Neuronal stem cell (in vitro differentiated cells): ENCODE measurements at regions not wholly inside any gene's neighbourhood (a gene's known extent, or its start where the extent isn't known, plus 50 kb on each side); places are given as distances from the start of the nearest gene placed in this dataset.

Experiments
- DNase-seq: peaks from one replicate; pipeline ENCODE4 v3.0.0-alpha.2; 2013; ENCODE audit warnings: low spot score
- H2AFZ ChIP-seq: one replicate; pipeline ENCODE4 v1.6.1; 2013; ENCODE audit warnings: mild to moderate bottlenecking, low read length, inconsistent platforms
- H2AK5ac ChIP-seq: 2 replicates; pipeline ENCODE4 v1.6.1; 2013; ENCODE audit warnings: low read depth, mild to moderate bottlenecking, inconsistent platforms, low read length, moderate library complexity, mixed read lengths
- H2BK120ac ChIP-seq: 2 replicates; pipeline ENCODE4 v1.6.1; 2013; ENCODE audit warnings: low read depth, mild to moderate bottlenecking, inconsistent platforms, low read length, moderate library complexity, mixed read lengths
- H2BK12ac ChIP-seq: one replicate; pipeline ENCODE4 v1.6.1; 2013; ENCODE audit warnings: low read length, inconsistent platforms
- H2BK15ac ChIP-seq: 2 replicates; pipeline ENCODE4 v1.6.1; 2013; ENCODE audit warnings: mild to moderate bottlenecking, low read length, inconsistent platforms, mixed read lengths
- H2BK5ac ChIP-seq: one replicate; pipeline ENCODE4 v1.6.1; 2013; ENCODE audit warnings: inconsistent platforms, mild to moderate bottlenecking, low read length, moderate library complexity
- H3K14ac ChIP-seq: one replicate; pipeline ENCODE4 v1.6.1; 2013; ENCODE audit warnings: low read length, inconsistent platforms
- H3K18ac ChIP-seq: 2 replicates; pipeline ENCODE4 v1.6.1; 2013; ENCODE audit warnings: low read length, inconsistent platforms
- H3K23ac ChIP-seq: 2 replicates; pipeline ENCODE4 v1.6.1; 2013; ENCODE audit warnings: low read depth, mild to moderate bottlenecking, mixed read lengths, low read length, inconsistent platforms; ENCODE audit not compliant: poor library complexity
- H3K27ac ChIP-seq: replicated peaks from 3 replicates; pipeline ENCODE4 v1.5.1; 2013; ENCODE audit warnings: low read length, inconsistent platforms
- H3K27me3 ChIP-seq, 3 experiments: 2 replicates each; pipeline ENCODE4 v1.6.1; 2013; ENCODE audit warnings: low read length in 3 of 3, mild to moderate bottlenecking in 2 of 3, inconsistent platforms in 1 of 3, low read depth in 1 of 3, mixed read lengths in 1 of 3, moderate library complexity in 1 of 3; ENCODE audit not compliant: control insufficient read depth in 3 of 3, insufficient read depth in 3 of 3
- H3K36me3 ChIP-seq, 2 donors: replicated peaks in 1 of 2; 2 replicates each; pipeline ENCODE4 v1.6.1; 2013; ENCODE audit warnings: low read length in 2 of 2; ENCODE audit not compliant: control insufficient read depth in 2 of 2, insufficient read depth in 2 of 2
- H3K4ac ChIP-seq: 2 replicates; pipeline ENCODE4 v1.6.1; 2013; ENCODE audit warnings: inconsistent platforms, mild to moderate bottlenecking, low read length, moderate library complexity
- H3K4me1 ChIP-seq, 2 donors: 1 replicate in 1 of 2; 2 replicates in 1 of 2; pipeline ENCODE4 v1.6.1; 2013; ENCODE audit warnings: low read length in 2 of 2, low read depth in 1 of 2; ENCODE audit not compliant: control insufficient read depth in 2 of 2, insufficient read depth in 1 of 2
- H3K4me2 ChIP-seq: one replicate; pipeline ENCODE4 v1.6.1; 2013; ENCODE audit warnings: mild to moderate bottlenecking, low read length, inconsistent platforms; ENCODE audit not compliant: insufficient read depth, poor library complexity, severe bottlenecking
- H3K4me3 ChIP-seq, 2 donors: 2 replicates each; pipeline ENCODE4 v1.5.1; 2013; ENCODE audit warnings: low read length in 2 of 2, mild to moderate bottlenecking in 2 of 2, inconsistent platforms in 1 of 2, moderate library complexity in 1 of 2
- H3K79me1 ChIP-seq: one replicate; pipeline ENCODE4 v1.6.1; 2013; ENCODE audit warnings: low read depth, mild to moderate bottlenecking, inconsistent platforms, low read length, moderate library complexity
- H3K9ac ChIP-seq: one replicate; pipeline ENCODE4 v1.6.1; 2013; ENCODE audit warnings: mild to moderate bottlenecking, low read depth, low read length, inconsistent platforms; ENCODE audit not compliant: poor library complexity
- H3K9me3 ChIP-seq, 2 donors: replicated peaks in 1 of 2; 2 replicates each; pipeline versions ENCODE3 to v1.6.1; 2013; ENCODE audit warnings: low read length in 2 of 2, mild to moderate bottlenecking in 2 of 2, inconsistent platforms in 1 of 2, low read depth in 1 of 2, mixed read lengths in 1 of 2, moderate library complexity in 1 of 2; ENCODE audit not compliant: control insufficient read depth in 2 of 2, insufficient read depth in 1 of 2
- H4K8ac ChIP-seq: one replicate; pipeline ENCODE4 v1.6.1; 2013; ENCODE audit warnings: low read depth, mild to moderate bottlenecking, inconsistent platforms, low read length, moderate library complexity
- H4K91ac ChIP-seq: one replicate; pipeline ENCODE4 v1.6.1; 2013; ENCODE audit warnings: low read length, low read depth, mild to moderate bottlenecking, inconsistent platforms; ENCODE audit not compliant: poor library complexity
- WGBS, 2 donors: extraction: QIAGEN DNeasy Blood & Tissue Kit; methylation state at CpG; one replicate each; pipeline ENCODE4 v1.1.7; 2013; ENCODE audit warnings: missing lambda C conversion rate in 2 of 2, mixed read lengths in 1 of 2; ENCODE audit not compliant: insufficient read length in 2 of 2, insufficient replicate concordance in 1 of 2; ENCODE audit errors: extremely low coverage in 2 of 2; 5-methylcytosine and 5-hydroxymethylcytosine counted together

DNA sequence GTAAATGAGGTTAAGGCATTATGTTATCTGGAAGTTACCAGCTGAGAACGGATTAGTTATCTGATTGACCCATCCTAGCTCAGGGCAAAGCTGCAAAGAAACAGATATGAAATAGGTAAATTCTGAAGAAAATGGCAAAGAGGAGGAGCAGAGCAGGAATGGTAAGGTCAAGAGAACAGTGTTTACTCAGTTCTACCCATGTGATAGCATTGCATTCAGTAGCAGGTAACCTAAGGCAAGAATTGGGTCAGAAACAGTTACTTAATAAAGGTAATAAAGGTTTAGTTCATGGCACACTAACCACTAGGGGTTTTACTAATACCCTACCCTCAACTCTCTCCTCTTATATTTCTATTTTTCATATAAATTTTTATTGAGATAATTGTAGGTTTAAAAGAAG, 224.8 kb downstream of the ASCL1 start:
- H3K79me1 ChIP-seq, result no peaks in the 10 kb centered on the region
- no peak overlapping the region for H4K91ac ChIP-seq
- H2BK5ac ChIP-seq, result no peak overlapping the region
- H3K18ac ChIP-seq, result no peak overlapping the region
- no peak overlapping the region for H3K27ac ChIP-seq
- no peak overlapping the region for H2AK5ac ChIP-seq
- H4K8ac ChIP-seq, result no peak overlapping the region
- H2BK120ac ChIP-seq, result no peak overlapping the region
- H3K36me3 ChIP-seq, result no peaks in the 10 kb centered on the region
- no peak overlapping the region for H2BK15ac ChIP-seq
- no peaks in the 10 kb centered on the region for H3K9me3 ChIP-seq
- no peaks in the 10 kb centered on the region for H3K27me3 ChIP-seq
- WGBS, 2 donors, result no CpG with 5 or more reads among the region's 1 CpG
- H3K14ac ChIP-seq, result no peak overlapping the region
- no peak overlapping the region for H3K23ac ChIP-seq
- H2BK12ac ChIP-seq, result no peak overlapping the region
- no peak for DNase-seq
- peaks cover 0 to 2% of the 10 kb centered on the region in 2 donors for H3K4me1 ChIP-seq
- H3K4ac ChIP-seq, result no peak overlapping the region
- H3K4me2 ChIP-seq, result no peak overlapping the region
- no peak overlapping the region for H3K9ac ChIP-seq
- H2AFZ ChIP-seq, result no peak overlapping the region
- H3K4me3 ChIP-seq, result no peak overlapping the region

DNA sequence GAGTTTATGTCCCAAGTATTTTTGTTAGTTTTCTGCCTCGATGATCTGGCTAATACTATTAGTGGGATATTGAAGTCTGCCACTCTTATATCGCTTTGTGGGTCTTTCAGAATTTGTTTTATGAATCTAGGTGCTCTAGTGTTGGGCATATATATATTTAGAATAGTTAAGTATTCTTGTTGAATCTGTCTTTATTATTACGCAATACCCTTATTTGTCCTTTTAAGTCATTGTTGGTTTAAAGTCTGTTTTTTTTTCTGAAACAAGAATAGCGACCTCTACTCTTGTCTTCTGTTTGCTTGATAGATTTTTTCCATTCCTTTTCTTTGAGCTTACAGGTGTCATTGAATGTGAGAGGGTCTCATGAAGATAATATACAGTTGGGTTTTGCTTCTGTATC, 239.0 kb downstream of the ASCL1 start:
- Histone ChIP-seq H3K4me1 (peaks cover 0 to 3% of the 10 kb centered on the region in 2 donors), H2BK120ac (no peak overlapping the region), H3K79me1 (peaks cover 2% of the 10 kb centered on the region), H3K18ac (no peak overlapping the region), H3K4ac (no peak overlapping the region), H3K36me3 (no peaks in the 10 kb centered on the region), H3K9ac (no peak overlapping the region), H2BK5ac (no peak overlapping the region), H2BK12ac (no peak overlapping the region), H2AFZ (no peak overlapping the region), H4K8ac (no peak overlapping the region), H2AK5ac (no peak overlapping the region), H3K27me3 (no peaks in the 10 kb centered on the region), H3K4me2 (no peak overlapping the region), H3K4me3 (no peak overlapping the region), H3K23ac (no peak overlapping the region), H4K91ac (no peak overlapping the region), H3K14ac (no peak overlapping the region), H3K27ac (no peak overlapping the region), H3K9me3 (no peaks in the 10 kb centered on the region), H2BK15ac (no peak overlapping the region)
- no peak for DNase-seq
- WGBS, 2 donors, result no CpG with 5 or more reads among the region's 4 CpGs

DNA sequence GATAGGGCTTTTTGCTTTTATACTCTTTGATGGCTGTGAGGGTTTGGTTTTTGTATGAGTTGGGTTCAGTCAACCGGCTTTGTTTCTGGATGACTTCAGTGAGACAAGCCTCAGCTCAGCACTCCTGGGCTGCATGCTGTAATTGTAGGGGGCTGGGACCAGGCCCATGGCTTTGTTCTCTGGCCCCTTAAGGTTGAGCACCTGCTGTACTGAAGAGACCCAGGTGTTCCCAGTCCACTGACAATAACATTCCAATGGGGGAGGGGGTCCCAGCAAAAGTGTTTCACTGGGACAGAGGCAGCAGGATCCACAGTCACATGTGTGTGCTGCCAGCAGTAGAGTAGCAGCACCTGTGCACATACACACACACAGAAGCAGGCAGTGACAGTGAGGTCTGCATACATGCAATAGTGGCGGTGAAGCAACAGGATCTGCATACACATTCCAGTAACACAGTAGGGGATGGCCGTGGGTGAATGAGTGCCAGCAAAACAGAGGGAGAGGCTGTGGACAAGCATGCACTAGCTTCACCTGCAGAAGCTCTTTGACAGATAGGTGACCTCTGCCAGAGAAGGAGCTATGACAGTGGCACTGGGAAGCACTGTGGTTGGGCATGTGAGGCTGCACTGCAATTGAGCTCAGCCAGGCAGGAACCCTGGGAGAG, 240.4 kb downstream of the ASCL1 start:
- peaks cover 0 to 3% of the 10 kb centered on the region in 2 donors for H3K4me1 ChIP-seq
- H2AFZ ChIP-seq, result no peak overlapping the region
- H2BK15ac ChIP-seq, result no peak overlapping the region
- H2BK5ac ChIP-seq, result no peak overlapping the region
- H3K27me3 ChIP-seq, result no peaks in the 10 kb centered on the region
- no peak overlapping the region for H2BK120ac ChIP-seq
- peaks cover 2% of the 10 kb centered on the region for H3K79me1 ChIP-seq
- no peak overlapping the region for H4K8ac ChIP-seq
- no peak overlapping the region for H3K4me2 ChIP-seq
- H4K91ac ChIP-seq, result no peak overlapping the region
- DNase-seq, result no peak
- no peak overlapping the region for H3K4ac ChIP-seq
- H2BK12ac ChIP-seq, result no peak overlapping the region
- peak overlapping the region; percentile 66 for H3K14ac ChIP-seq
- H3K4me3 ChIP-seq, result no peak overlapping the region
- H3K9me3 ChIP-seq, result no peaks in the 10 kb centered on the region
- peak overlapping the region; percentile 38 for H3K18ac ChIP-seq
- H3K9ac ChIP-seq, result peak overlapping the region; percentile 25
- no CpG with 5 or more reads among the region's 3 CpGs for WGBS, 2 donors
- H3K23ac ChIP-seq, result no peak overlapping the region
- no peak overlapping the region for H3K27ac ChIP-seq
- H2AK5ac ChIP-seq, result peak overlapping the region; percentile 33
- no peaks in the 10 kb centered on the region for H3K36me3 ChIP-seq

DNA sequence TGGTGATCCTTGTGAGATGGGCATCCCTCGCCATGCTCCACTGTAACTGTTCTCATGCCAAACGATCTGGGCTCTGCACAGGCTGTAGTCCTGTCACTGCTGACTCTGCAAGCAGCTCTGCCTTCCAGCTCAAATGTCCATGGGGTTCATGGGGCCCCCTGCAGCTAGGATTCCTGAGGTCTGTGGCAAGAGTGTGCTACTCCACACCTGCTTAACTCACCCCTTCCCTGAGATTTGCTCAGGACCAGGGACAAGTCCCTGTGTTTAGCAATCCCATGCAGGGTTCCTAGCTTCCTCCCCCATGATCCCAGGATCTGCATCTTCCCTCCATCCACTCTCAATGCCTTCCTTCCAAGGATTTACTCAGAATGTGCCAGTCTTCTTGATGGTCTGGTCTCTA, 241.0 kb downstream of the ASCL1 start:
- Histone ChIP-seq H3K4ac (no peak overlapping the region), H2BK15ac (no peak overlapping the region), H3K79me1 (peaks cover 2% of the 10 kb centered on the region), H3K27me3 (no peaks in the 10 kb centered on the region), H3K9me3 (no peaks in the 10 kb centered on the region), H2BK12ac (no peak overlapping the region), H3K14ac (no peak overlapping the region), H2BK120ac (no peak overlapping the region), H3K9ac (no peak overlapping the region), H2BK5ac (no peak overlapping the region), H3K4me1 (peaks cover 0 to 3% of the 10 kb centered on the region in 2 donors), H4K8ac (no peak overlapping the region), H4K91ac (no peak overlapping the region), H3K36me3 (no peaks in the 10 kb centered on the region), H3K4me2 (no peak overlapping the region), H3K18ac (no peak overlapping the region), H3K4me3 (no peak overlapping the region), H2AK5ac (peak overlapping the region; percentile 33), H2AFZ (no peak overlapping the region), H3K27ac (no peak overlapping the region), H3K23ac (no peak overlapping the region)
- DNase-seq, result no peak
- no CpG with 5 or more reads among the region's 2 CpGs for WGBS, 2 donors
